Mesenchymal stem cell (in vitro differentiated cells and primary cell): ENCODE measurements at regions not wholly inside any gene's neighbourhood (a gene's known extent, or its start where the extent isn't known, plus 50 kb on each side); places are given as distances from the start of the nearest gene placed in this dataset.

Experiments used
- DNase-seq: peaks from one replicate; pipeline ENCODE4 v3.0.0-alpha.2; 2013
- H2AFZ ChIP-seq: one replicate; pipeline ENCODE4 v1.6.1; 2013; ENCODE audit warnings: low read depth, mild to moderate bottlenecking, control low read depth, inconsistent platforms, low read length, moderate library complexity
- H2AK5ac ChIP-seq: 2 replicates; pipeline ENCODE4 v1.6.1; 2013; ENCODE audit warnings: low read length, moderate library complexity, mild to moderate bottlenecking, inconsistent platforms; ENCODE audit not compliant: severe bottlenecking
- H2BK120ac ChIP-seq: one replicate; pipeline ENCODE4 v1.6.1; 2013; ENCODE audit warnings: low read depth, mild to moderate bottlenecking, inconsistent platforms, low read length, moderate library complexity
- H2BK12ac ChIP-seq, 2 experiments: one replicate each; pipeline ENCODE4 v1.6.1; 2013; ENCODE audit warnings: inconsistent platforms in 2 of 2, low read length in 2 of 2, mild to moderate bottlenecking in 2 of 2, moderate library complexity in 2 of 2, control low read depth in 1 of 2
- H2BK15ac ChIP-seq: one replicate; pipeline ENCODE4 v1.6.1; 2013; ENCODE audit warnings: mild to moderate bottlenecking, low read depth, inconsistent platforms; ENCODE audit not compliant: poor library complexity, severe bottlenecking
- H2BK5ac ChIP-seq: 2 replicates; pipeline ENCODE4 v1.6.1; 2013; ENCODE audit warnings: low read depth, mild to moderate bottlenecking, low read length, control low read depth, inconsistent platforms; ENCODE audit not compliant: poor library complexity, severe bottlenecking
- H3K14ac ChIP-seq, 2 experiments: one replicate each; pipeline ENCODE4 v1.6.1; 2013; ENCODE audit warnings: inconsistent platforms in 2 of 2, low read length in 2 of 2, control low read depth in 1 of 2, mild to moderate bottlenecking in 1 of 2, moderate library complexity in 1 of 2
- H3K18ac ChIP-seq, 2 experiments: one replicate each; pipeline ENCODE4 v1.6.1; 2013; ENCODE audit warnings: inconsistent platforms in 2 of 2, low read length in 2 of 2, control low read depth in 1 of 2, low read depth in 1 of 2, mild to moderate bottlenecking in 1 of 2
- H3K23ac ChIP-seq, 2 experiments: one replicate each; pipeline ENCODE4 v1.6.1; 2013; ENCODE audit warnings: inconsistent platforms in 2 of 2, low read length in 2 of 2, mild to moderate bottlenecking in 2 of 2, moderate library complexity in 2 of 2, control low read depth in 1 of 2
- H3K27ac ChIP-seq: 2 replicates; pipeline ENCODE4 v1.5.1; 2013; ENCODE audit warnings: mild to moderate bottlenecking, moderate library complexity, low read length, control low read depth, inconsistent platforms; ENCODE audit not compliant: poor library complexity, severe bottlenecking
- H3K27me3 ChIP-seq, 2 experiments: 2 replicates each; pipeline versions ENCODE4 v1.6.1 to v1.7.0; 2013; ENCODE audit warnings: low read length in 2 of 2, mild to moderate bottlenecking in 2 of 2, moderate library complexity in 2 of 2, control low read depth in 1 of 2, inconsistent platforms in 1 of 2; ENCODE audit not compliant: control insufficient read depth in 1 of 2, insufficient read depth in 1 of 2
- H3K36me3 ChIP-seq, 2 experiments: 2 replicates each; pipeline versions ENCODE4 v1.6.1 to v1.7.0; 2013; ENCODE audit warnings: low read length in 2 of 2, control low read depth in 1 of 2, inconsistent platforms in 1 of 2, low read depth in 1 of 2, mild to moderate bottlenecking in 1 of 2; ENCODE audit not compliant: insufficient read depth in 2 of 2, control insufficient read depth in 1 of 2
- H3K4ac ChIP-seq, 2 experiments: one replicate each; pipeline ENCODE4 v1.6.1; 2013; ENCODE audit warnings: inconsistent platforms in 2 of 2, low read length in 2 of 2, mild to moderate bottlenecking in 2 of 2, moderate library complexity in 2 of 2, control low read depth in 1 of 2, low read depth in 1 of 2
- H3K4me1 ChIP-seq: 2 replicates; pipeline ENCODE4 v1.6.1; 2013; ENCODE audit warnings: low read depth, low read length, control low read depth; ENCODE audit not compliant: control insufficient read depth, insufficient read depth
- H3K4me2 ChIP-seq: 2 replicates; pipeline ENCODE4 v1.6.1; 2013; ENCODE audit warnings: low read length, mild to moderate bottlenecking, inconsistent platforms; ENCODE audit not compliant: poor library complexity, severe bottlenecking
- H3K4me3 ChIP-seq, 2 experiments: 2 replicates each; pipeline versions ENCODE4 v1.5.1 to v1.7.0; 2013; ENCODE audit warnings: low read length in 2 of 2, mild to moderate bottlenecking in 2 of 2, control low read depth in 1 of 2, low read depth in 1 of 2; ENCODE audit not compliant: insufficient read depth in 1 of 2
- H3K79me1 ChIP-seq: replicated peaks from 2 replicates; pipeline ENCODE4 v1.6.1; 2013; ENCODE audit warnings: mild to moderate bottlenecking, control low read depth, low read length, inconsistent platforms; ENCODE audit not compliant: poor library complexity, severe bottlenecking
- H3K9ac ChIP-seq: 2 replicates; pipeline ENCODE4 v1.7.0; 2013; ENCODE audit warnings: mild to moderate bottlenecking, low read length, moderate library complexity
- H3K9me3 ChIP-seq: 2 replicates; pipeline ENCODE4 v1.7.0; 2013; ENCODE audit warnings: mild to moderate bottlenecking, low read length; ENCODE audit not compliant: control insufficient read depth
- H4K8ac ChIP-seq: one replicate; pipeline ENCODE4 v1.6.1; 2013; ENCODE audit warnings: inconsistent platforms, mild to moderate bottlenecking, low read length, moderate library complexity
- H4K91ac ChIP-seq: one replicate; pipeline ENCODE4 v1.6.1; 2013; ENCODE audit warnings: mild to moderate bottlenecking, low read length, inconsistent platforms
- WGBS: methylation state at CpG from one replicate; pipeline ENCODE4 v1.1.7; 2013; ENCODE audit warnings: mixed read lengths; 5-methylcytosine and 5-hydroxymethylcytosine counted together

GRCh38 chr2:59295524-59296162, 1054.5 kb upstream of the FANCL start:
- WGBS: 54% methylated on average over 2 of the region's 3 CpGs
- H3K9me3 ChIP-seq: no peaks in the 10 kb centered on the region
- no peak overlapping the region for H2BK15ac ChIP-seq
- no peak overlapping the region for H3K14ac ChIP-seq
- H3K36me3 ChIP-seq: no peaks in the 10 kb centered on the region
- H3K27me3 ChIP-seq: peaks cover 0 to 4% of the 10 kb centered on the region in 2 experiments
- no peak overlapping the region for H3K18ac ChIP-seq
- no peak overlapping the region for H2BK5ac ChIP-seq
- no peak overlapping the region for H3K9ac ChIP-seq
- no peak overlapping the region for H2BK12ac ChIP-seq
- H3K27ac ChIP-seq: no peak overlapping the region
- peaks cover 2% of the 10 kb centered on the region for H3K4me1 ChIP-seq
- no peak for DNase-seq
- H4K8ac ChIP-seq: no peak overlapping the region
- H3K4me3 ChIP-seq: no peak overlapping the region
- H3K79me1 ChIP-seq: no peaks in the 10 kb centered on the region
- H3K4me2 ChIP-seq: no peak overlapping the region
- no peak overlapping the region for H3K23ac ChIP-seq
- H2AK5ac ChIP-seq: no peak overlapping the region
- H2AFZ ChIP-seq: no peak overlapping the region
- H3K4ac ChIP-seq: no peak overlapping the region
- H4K91ac ChIP-seq: no peak overlapping the region
- no peak overlapping the region for H2BK120ac ChIP-seq

- H3K14ac ChIP-seq: no peak overlapping the region
- H3K27ac ChIP-seq: no peak overlapping the region
- H3K27me3 ChIP-seq: no peaks in the 10 kb centered on the region
- no peak overlapping the region for H2AK5ac ChIP-seq
- H3K4me2 ChIP-seq: no peak overlapping the region
- no peak overlapping the region for H2BK120ac ChIP-seq
- no peak overlapping the region for H4K8ac ChIP-seq
- no peak overlapping the region for H3K4me3 ChIP-seq
- H3K79me1 ChIP-seq: no peaks in the 10 kb centered on the region
- no CpG with 5 or more reads among the region's 2 CpGs for WGBS
- H2BK5ac ChIP-seq: no peak overlapping the region
- no peaks in the 10 kb centered on the region for H3K4me1 ChIP-seq
- H3K9ac ChIP-seq: no peak overlapping the region
- no peak overlapping the region for H3K23ac ChIP-seq
- H2BK15ac ChIP-seq: no peak overlapping the region
- no peak overlapping the region for H2AFZ ChIP-seq
- no peak overlapping the region for H4K91ac ChIP-seq
- H2BK12ac ChIP-seq: no peak overlapping the region
- H3K36me3 ChIP-seq: no peaks in the 10 kb centered on the region
- no peak overlapping the region for H3K4ac ChIP-seq
- H3K9me3 ChIP-seq: no peaks in the 10 kb centered on the region
- no peak for DNase-seq
- H3K18ac ChIP-seq: no peak overlapping the region
Observed at GRCh38 chr2:59288771-59289170, 1047.6 kb upstream of the FANCL start.

- Histone ChIP-seq H3K79me1 (no peaks in the 10 kb centered on the region), H2BK5ac (no peak overlapping the region), H3K36me3 (no peaks in the 10 kb centered on the region), H2BK12ac (no peak overlapping the region), H2BK120ac (no peak overlapping the region), H3K9ac (no peak overlapping the region), H3K27ac (no peak overlapping the region), H3K4ac (no peak overlapping the region), H3K4me2 (no peak overlapping the region), H3K4me3 (no peak overlapping the region), H2AK5ac (no peak overlapping the region), H3K23ac (no peak overlapping the region), H3K14ac (no peak overlapping the region), H3K27me3 (no peaks in the 10 kb centered on the region), H3K4me1 (no peaks in the 10 kb centered on the region), H3K18ac (no peak overlapping the region), H3K9me3 (no peaks in the 10 kb centered on the region), H2BK15ac (no peak overlapping the region), H4K8ac (no peak overlapping the region), H4K91ac (no peak overlapping the region), H2AFZ (no peak overlapping the region)
- no peak for DNase-seq
- 83% methylated on average over 4 of the region's 6 CpGs for WGBS
Observed at GRCh38 chr2:59282374-59283057, 1041.4 kb upstream of the FANCL start.

- H3K27me3 ChIP-seq: no peaks in the 10 kb centered on the region
- H3K4me3 ChIP-seq: no peak overlapping the region
- H3K4me2 ChIP-seq: no peak overlapping the region
- H3K9me3 ChIP-seq: no peaks in the 10 kb centered on the region
- H3K23ac ChIP-seq: no peak overlapping the region
- peaks cover 4% of the 10 kb centered on the region for H3K4me1 ChIP-seq
- H2AK5ac ChIP-seq: no peak overlapping the region
- no peak overlapping the region for H4K8ac ChIP-seq
- H3K4ac ChIP-seq: no peak overlapping the region
- no peak overlapping the region for H4K91ac ChIP-seq
- H2AFZ ChIP-seq: no peak overlapping the region
- DNase-seq: no peak
- H3K27ac ChIP-seq: no peak overlapping the region
- H3K36me3 ChIP-seq: no peaks in the 10 kb centered on the region
- no peak overlapping the region for H3K14ac ChIP-seq
- H2BK12ac ChIP-seq: no peak overlapping the region
- H3K79me1 ChIP-seq: no peaks in the 10 kb centered on the region
- H2BK120ac ChIP-seq: no peak overlapping the region
- H2BK15ac ChIP-seq: no peak overlapping the region
- no peak overlapping the region for H3K18ac ChIP-seq
- no peak overlapping the region for H3K9ac ChIP-seq
- H2BK5ac ChIP-seq: no peak overlapping the region
- WGBS: 88% methylated on average over 1 of the region's 5 CpGs
Observed at GRCh38 chr2:59277671-59278070, 1036.5 kb upstream of the FANCL start.
